Right lobe of liver (tissue), 6 donors: ENCODE measurements at regions not wholly inside any gene's neighbourhood (a gene's known extent, or its start where the extent isn't known, plus 50 kb on each side); places are given as distances from the start of the nearest gene placed in this dataset.

ENCODE experiments used
- ATAC-seq, 4 donors: fragments of 200-7000 bp; cut with Tn5 transposase; one replicate each; pipeline ENCODE4 v1.9.1; 2020; ENCODE audit warnings: mild to moderate bottlenecking in 4 of 4, moderate library complexity in 4 of 4
- DNase-seq, 3 donors: peaks; one replicate each; pipeline ENCODE4 v3.0.0-alpha.2; 2020
- H3K27ac ChIP-seq, 3 donors: fragments of 200-600 bp; one replicate each; pipeline ENCODE4 v1.8.0; 2022
- H3K27me3 ChIP-seq, 2 donors: fragments of 200-600 bp; one replicate each; pipeline ENCODE4 v1.8.0; 2022
- H3K36me3 ChIP-seq, 4 donors: fragments of 200-600 bp; sonication (generic) in 1 of 4; one replicate each; pipeline versions ENCODE4 v1.5.1 to v1.8.0; 2017 to 2022; ENCODE audit warnings: control low read depth in 1 of 4
- H3K4me1 ChIP-seq, 4 donors: fragments of 200-600 bp; sonication (generic) in 1 of 4; one replicate each; pipeline versions ENCODE4 v1.5.1 to v1.8.0; 2017 to 2022; ENCODE audit warnings: control low read depth in 1 of 4
- H3K4me3 ChIP-seq, 3 donors: fragments of 200-600 bp; one replicate each; pipeline ENCODE4 v1.8.0; 2022
- H3K9me3 ChIP-seq, 4 donors: fragments of 200-600 bp; sonication (generic) in 1 of 4; one replicate each; pipeline versions ENCODE4 v1.5.1 to v1.8.0; 2017 to 2022; ENCODE audit warnings: control low read depth in 1 of 4
- CTCF ChIP-seq, 4 donors: fragments of 200-600 bp in 3 of 4; fragments of 450-650 bp in 1 of 4; IDR thresholded peaks; one replicate each; pipeline versions ENCODE4 v1.5.1 to v1.8.0; 2016 to 2022; ENCODE audit warnings: antibody characterized with exemption in 4 of 4, mild to moderate bottlenecking in 2 of 4
- POLR2A ChIP-seq: fragments of 450-650 bp; IDR thresholded peaks from one replicate; pipeline ENCODE4 v1.6.1; 2017; ENCODE audit warnings: antibody characterized with exemption, mild to moderate bottlenecking
- WGBS: methylation state at CpG from one replicate; pipeline ENCODE4 v1.1.6; 2018; ENCODE audit warnings: low coverage, low lambda C conversion rate; ENCODE audit not compliant: insufficient coverage; ENCODE audit errors: missing lambda C conversion rate; 5-methylcytosine and 5-hydroxymethylcytosine counted together
- intact Hi-C, 2 donors: fragments of 100-400 bp; cut with DNase I; formaldehyde crosslinking; loops; one replicate each; pipeline versions ENCODE4 v1.11.2 to v1.14.1; 2022
- donor health status: DM: no; HTN: yes; CAD: no.
- donor health status: DM: no; HTN: no; CAD: no.
- donor health status: DM: no; HTN: no; CAD: no.
- donor health status: DM: no; HTN: yes; CAD: no.
- donor health status: DM: no; HTN: yes; CAD: no.

- ATAC-seq (no peak), DNase-seq (no peak)
- Histone ChIP-seq H3K4me3 (no peak overlapping the region), H3K4me1 (no peaks in the 10 kb centered on the region), H3K36me3 (no peaks in the 10 kb centered on the region), H3K27me3 (no peaks in the 10 kb centered on the region), H3K9me3 (no peaks in the 10 kb centered on the region), H3K27ac (no peak overlapping the region)
- TF ChIP-seq POLR2A (no peak), CTCF (IDR thresholded peaks at IDR 0.05) (no peak)
- 50% methylated on average over 2 of the region's 2 CpGs for WGBS
- intact Hi-C loops, result no loop called here
These were observed 154.8 kb downstream of the INSIG2 start for GRCh38 chr2:118243031-118243430.

- WGBS, result 38% methylated on average over 2 of the region's 2 CpGs
- no peaks in the 10 kb centered on the region for H3K9me3 ChIP-seq
- DNase-seq (no peak), ATAC-seq (no peak)
- no peaks in the 10 kb centered on the region for H3K36me3 ChIP-seq
- intact Hi-C loops, result no loop called here
- no peak overlapping the region for H3K4me3 ChIP-seq
- no peak overlapping the region for H3K27ac ChIP-seq
- no peaks in the 10 kb centered on the region for H3K27me3 ChIP-seq
- no peaks in the 10 kb centered on the region for H3K4me1 ChIP-seq
- TF ChIP-seq POLR2A (no peak), CTCF (IDR thresholded peaks at IDR 0.05) (no peak)
These were observed 153.9 kb downstream of the INSIG2 start for GRCh38 chr2:118242216-118242615.

DNA sequence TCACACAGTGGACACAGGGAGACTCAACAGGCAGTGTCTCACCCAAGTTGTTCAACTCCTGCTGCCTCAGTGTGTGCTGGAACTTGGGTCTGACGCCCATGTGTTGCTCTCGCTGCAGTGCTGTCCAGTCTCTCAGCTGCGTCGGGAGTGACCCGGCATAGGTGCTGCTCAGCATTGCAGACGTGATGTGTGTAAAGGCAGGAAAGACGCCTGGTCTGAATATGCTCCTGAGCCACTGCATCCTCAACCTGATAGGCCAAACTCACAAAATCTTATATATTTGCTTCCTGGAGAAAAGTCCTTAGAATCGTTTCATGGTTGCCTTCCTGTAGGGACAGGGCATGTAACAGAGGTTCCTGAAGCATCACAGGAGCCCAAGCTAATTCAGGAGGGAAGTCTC lies 152.9 kb downstream of the INSIG2 start:
- H3K27me3 ChIP-seq, result no peaks in the 10 kb centered on the region
- intact Hi-C loops, result no loop called here
- no peak overlapping the region for H3K4me3 ChIP-seq
- H3K4me1 ChIP-seq, result no peaks in the 10 kb centered on the region
- H3K9me3 ChIP-seq, result no peaks in the 10 kb centered on the region
- no peaks in the 10 kb centered on the region for H3K36me3 ChIP-seq
- DNase-seq, result no peak
- H3K27ac ChIP-seq, result no peak overlapping the region
- ATAC-seq, result no peak
- TF ChIP-seq POLR2A (no peak), CTCF (IDR thresholded peaks at IDR 0.05) (no peak)
- WGBS, result 60% methylated on average over 5 of the region's 8 CpGs

DNA sequence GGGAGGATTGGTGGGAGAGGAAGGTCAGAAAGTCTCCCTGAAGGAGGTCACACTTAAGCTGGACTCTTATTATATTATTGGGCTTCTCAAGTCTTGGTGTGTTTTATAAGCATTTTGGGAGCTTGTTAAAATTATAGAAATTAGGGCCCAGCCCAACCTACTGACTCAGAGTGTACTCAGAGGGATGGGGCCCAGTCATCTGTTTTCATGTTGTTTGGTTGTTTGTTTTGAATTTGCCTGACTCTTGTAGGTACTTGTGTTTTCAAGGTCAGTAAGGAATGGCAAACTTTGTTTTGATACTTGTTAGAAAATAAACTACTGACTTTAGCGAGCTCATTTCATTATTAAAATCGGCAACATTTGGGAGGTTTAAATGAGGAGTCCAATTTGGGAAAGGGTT lies 152.0 kb downstream of the INSIG2 start:
- WGBS, result 76% methylated on average over 2 of the region's 2 CpGs
- ATAC-seq (no peak), DNase-seq (no peak)
- H3K4me1 ChIP-seq, result no peaks in the 10 kb centered on the region
- H3K4me3 ChIP-seq, result no peak overlapping the region
- TF ChIP-seq POLR2A, result no peak
- no peak for TF ChIP-seq CTCF (IDR thresholded peaks at IDR 0.05)
- intact Hi-C loops, result no loop called here
- H3K27me3 ChIP-seq, result no peaks in the 10 kb centered on the region
- no peak overlapping the region for H3K27ac ChIP-seq
- no peaks in the 10 kb centered on the region for H3K9me3 ChIP-seq
- no peaks in the 10 kb centered on the region for H3K36me3 ChIP-seq

GRCh38 chr2:118239284-118239683 lies 151.0 kb downstream of the INSIG2 start:
- no peaks in the 10 kb centered on the region for H3K36me3 ChIP-seq
- H3K9me3 ChIP-seq, result no peaks in the 10 kb centered on the region
- TF ChIP-seq CTCF (IDR thresholded peaks at IDR 0.05) (no peak), POLR2A (no peak)
- 50% methylated on average over 2 of the region's 5 CpGs for WGBS
- DNase-seq (no peak), ATAC-seq (no peak)
- intact Hi-C loops, result no loop called here
- H3K4me1 ChIP-seq, result no peaks in the 10 kb centered on the region
- no peak overlapping the region for H3K4me3 ChIP-seq
- H3K27ac ChIP-seq, result no peak overlapping the region
- no peaks in the 10 kb centered on the region for H3K27me3 ChIP-seq
